ENCODE measurements at regions not wholly inside any gene's neighbourhood (a gene's known extent, or its start where the extent isn't known, plus 50 kb on each side); places are given as distances from the start of the nearest gene placed in this dataset.

- no peak for DNase-seq (ENCODE audit: low read depth in 2 of 2)
Measured at GRCh38 chr20:22315073-22315472, 269.3 kb downstream of the FOXA2 start.

GRCh38 chr20:22312744-22313346, 271.5 kb downstream of the FOXA2 start:
- DNase-seq (ENCODE audit: low read depth in 2 of 2) = no peak

GRCh38 chr20:22308934-22309333, 275.4 kb downstream of the FOXA2 start:
- DNase-seq (ENCODE audit: low read depth in 2 of 2) = no peak

DNA sequence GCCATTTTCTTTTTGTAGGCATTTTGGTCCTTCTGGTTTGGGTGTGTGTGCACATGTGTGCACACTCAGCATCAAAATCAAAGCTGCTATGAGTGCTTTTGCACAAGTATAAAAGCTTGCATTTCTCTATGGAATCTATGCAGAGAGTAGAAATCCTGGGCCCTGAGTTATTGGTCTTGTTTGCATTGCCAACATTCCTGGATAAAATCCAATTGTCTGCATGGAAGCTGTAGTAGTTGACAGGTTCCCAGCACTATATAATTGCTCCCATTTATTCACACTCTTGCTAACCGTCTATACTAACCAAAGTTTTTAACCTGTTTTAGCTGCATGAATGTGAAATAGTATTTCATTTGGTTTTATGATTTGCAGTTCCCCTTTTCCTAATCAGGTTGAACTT, 277.0 kb downstream of the FOXA2 start:
- DNase-seq (ENCODE audit: low read depth in 2 of 2) = no peak

DNA sequence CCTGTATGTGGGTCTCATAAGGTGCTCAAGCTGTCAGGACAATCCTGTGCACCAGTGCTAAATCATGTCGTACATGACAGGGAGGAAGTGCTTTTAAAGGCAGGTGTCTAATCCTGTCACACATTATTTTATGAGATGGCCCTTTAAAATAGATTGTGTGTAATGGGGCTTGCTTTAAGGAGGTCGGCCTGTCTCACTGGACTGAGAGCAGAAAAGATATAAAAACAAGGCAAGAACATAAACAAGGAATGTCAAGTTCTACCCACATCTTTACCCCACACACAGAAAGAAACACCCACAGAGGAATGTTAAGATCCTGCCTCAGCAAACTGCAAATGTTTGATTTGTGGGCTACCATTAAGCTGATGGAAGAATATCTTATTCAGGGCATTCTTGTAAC, 279.0 kb downstream of the FOXA2 start:
- no peak for DNase-seq (ENCODE audit: low read depth in 2 of 2)

GRCh38 chr20:22303523-22303922, 280.8 kb downstream of the FOXA2 start:
- DNase-seq (ENCODE audit: low read depth in 2 of 2) = no peak

- DNase-seq (ENCODE audit: low read depth in 2 of 2) = no peak
Measured at GRCh38 chr20:22302039-22302438, 282.3 kb downstream of the FOXA2 start.

- no peak for DNase-seq (ENCODE audit: low read depth in 2 of 2)
Measured at GRCh38 chr20:22293886-22294285, 290.5 kb downstream of the FOXA2 start.

- DNase-seq (ENCODE audit: low read depth in 2 of 2) = no peak
Measured at GRCh38 chr20:22289442-22289841, 294.9 kb downstream of the FOXA2 start.

GRCh38 chr20:22288957-22289356, 295.4 kb downstream of the FOXA2 start:
- no peak for DNase-seq (ENCODE audit: low read depth in 2 of 2)

DNA sequence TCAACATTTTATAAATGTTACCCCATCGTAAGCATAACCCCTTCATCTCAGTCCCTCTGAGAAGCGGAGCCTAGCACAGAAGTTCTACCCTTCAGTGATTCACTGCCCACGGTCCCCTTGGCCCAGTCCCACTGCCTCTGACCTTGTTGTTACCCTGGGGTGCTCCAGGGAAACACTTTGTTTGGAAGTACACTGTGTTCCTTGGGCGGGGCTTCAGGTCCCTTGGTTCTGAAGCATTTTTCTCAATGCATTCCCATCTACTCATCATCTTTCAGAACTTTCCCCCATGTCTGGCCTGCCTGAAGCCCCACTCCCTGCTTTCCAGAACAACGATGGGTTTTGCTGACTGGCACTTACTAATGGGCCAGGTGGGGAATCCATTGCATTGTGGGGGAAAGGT, 296.2 kb downstream of the FOXA2 start:
- no peak for DNase-seq (ENCODE audit: low read depth in 2 of 2)

GRCh38 chr20:22285555-22285954, 298.8 kb downstream of the FOXA2 start:
- no peak for DNase-seq (ENCODE audit: low read depth in 2 of 2)

DNA sequence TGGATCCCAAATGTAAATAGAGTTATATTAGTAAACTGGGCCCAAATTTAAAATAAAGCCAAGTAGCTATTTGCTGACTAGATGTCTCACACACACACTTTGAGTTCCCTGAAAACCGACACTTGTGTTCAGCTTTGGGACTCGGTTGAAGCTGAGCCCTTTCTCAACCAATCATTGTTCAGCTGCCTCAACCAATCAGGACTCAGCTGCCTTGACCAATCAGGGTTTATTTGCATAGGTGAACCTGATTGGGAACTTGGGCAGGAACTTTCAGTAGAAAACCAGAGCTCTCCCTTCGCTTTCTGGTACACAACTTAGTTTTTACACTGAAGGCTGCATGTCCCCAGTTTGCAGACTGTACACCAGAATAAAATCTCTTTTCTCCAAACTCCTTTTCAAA, 301.7 kb downstream of the FOXA2 start:
- no peak for DNase-seq (ENCODE audit: low read depth in 2 of 2)

GRCh38 chr20:22274330-22274729, 310.0 kb downstream of the FOXA2 start:
- no peak for DNase-seq (ENCODE audit: low read depth in 2 of 2)

GRCh38 chr20:22268675-22269074, 315.7 kb downstream of the FOXA2 start:
- DNase-seq (ENCODE audit: low read depth in 2 of 2) = no peak

- no peak for DNase-seq (ENCODE audit: low read depth in 2 of 2)
Measured at GRCh38 chr20:22264917-22265316, 319.5 kb downstream of the FOXA2 start.

- DNase-seq (ENCODE audit: low read depth in 2 of 2) = no peak
Measured at GRCh38 chr20:22260506-22260905, 323.9 kb downstream of the FOXA2 start.

DNA sequence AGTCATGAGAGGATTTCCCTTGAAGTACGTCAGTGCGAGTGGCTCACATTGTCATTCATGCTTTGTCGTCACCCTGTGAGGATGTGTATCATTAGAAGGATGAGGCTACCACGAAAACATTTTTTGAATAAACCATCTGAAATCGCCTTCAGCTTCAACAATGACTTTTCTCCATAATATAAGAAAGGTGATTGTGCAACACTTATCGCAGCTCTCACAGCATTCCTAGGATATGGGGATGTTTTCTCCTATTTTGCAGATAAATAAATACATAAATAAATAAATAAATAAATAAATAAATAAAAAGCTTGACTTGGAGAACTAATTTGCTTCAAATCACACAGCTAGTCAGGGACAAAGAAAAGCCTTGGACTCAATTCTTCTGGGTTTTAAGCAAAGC, 326.5 kb downstream of the FOXA2 start:
- no peak for DNase-seq (ENCODE audit: low read depth in 2 of 2)

DNA sequence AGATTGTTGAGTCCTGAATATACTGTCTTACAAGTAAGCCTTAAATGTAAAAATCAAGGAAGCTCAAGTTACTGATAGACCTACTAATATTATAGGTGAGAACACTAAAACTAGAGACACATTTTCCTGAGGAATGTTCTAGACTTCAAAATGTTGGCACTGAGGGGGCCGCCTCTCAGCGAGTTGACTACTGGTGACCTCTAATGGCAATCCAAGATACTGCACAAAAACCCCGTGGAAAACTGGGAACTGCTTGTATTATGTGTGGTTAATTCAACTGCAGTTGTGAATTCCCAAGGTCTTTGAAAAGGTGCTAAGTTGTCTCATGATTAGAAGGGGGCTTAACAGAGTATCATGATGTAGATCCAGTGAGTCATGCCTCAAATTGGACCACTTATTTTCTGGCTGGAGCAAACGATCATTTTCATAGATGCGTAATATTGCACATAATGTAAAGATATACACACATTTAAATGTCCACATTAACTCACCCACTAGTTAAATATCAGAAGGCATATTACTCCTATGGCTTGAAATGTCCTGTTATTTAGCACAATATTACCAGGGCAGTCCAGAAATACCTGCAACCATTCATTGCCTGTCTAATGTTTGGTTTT, 336.2 kb downstream of the FOXA2 start:
- no peak for DNase-seq (ENCODE audit: low read depth in 2 of 2)

- DNase-seq (ENCODE audit: low read depth in 2 of 2) = no peak
Measured at GRCh38 chr20:22245139-22245538, 339.2 kb downstream of the FOXA2 start.

DNA sequence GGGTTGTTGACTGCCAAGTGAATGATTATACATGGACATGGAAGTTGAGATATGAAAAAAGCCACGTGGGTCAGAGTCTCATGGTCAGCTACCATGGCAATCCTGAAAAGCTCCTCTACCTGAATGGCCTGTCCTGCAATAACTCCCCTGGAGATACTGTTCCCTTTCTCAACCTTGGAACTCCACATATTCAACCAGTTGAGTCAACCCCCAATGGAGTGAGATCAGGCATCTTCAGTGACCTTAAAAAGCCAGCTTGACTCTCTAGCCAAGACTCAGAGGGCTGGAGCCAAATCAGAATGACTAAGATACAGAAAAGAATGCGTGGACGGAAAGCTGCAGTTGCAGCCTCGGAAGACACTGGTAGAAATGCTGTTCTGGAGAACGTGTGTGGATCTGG, 341.3 kb downstream of the FOXA2 start:
- DNase-seq (ENCODE audit: low read depth in 2 of 2) = no peak

DNA sequence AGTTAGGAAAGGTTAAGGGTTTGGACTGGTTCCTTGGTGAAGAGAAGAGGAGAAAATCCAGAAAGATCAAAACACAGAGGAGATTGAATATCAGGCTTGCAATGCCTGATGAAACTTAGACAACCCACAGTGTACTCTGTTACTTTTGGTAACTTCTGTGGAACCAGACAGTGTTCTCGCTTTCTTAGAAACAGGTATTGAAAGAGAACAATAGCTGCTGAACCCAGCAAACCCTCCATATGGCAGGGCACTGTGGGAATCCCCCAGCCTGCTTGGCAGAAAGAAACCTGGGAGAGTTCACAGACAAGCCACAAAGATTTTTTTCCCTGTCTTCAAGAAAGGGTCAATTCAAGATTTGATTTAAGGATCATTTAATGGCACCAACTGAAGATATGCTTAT, 342.8 kb downstream of the FOXA2 start:
- DNase-seq (ENCODE audit: low read depth in 2 of 2) = no peak

GRCh38 chr20:22232923-22233322, 351.4 kb downstream of the FOXA2 start:
- no peak for DNase-seq (ENCODE audit: low read depth in 2 of 2)

- DNase-seq (ENCODE audit: low read depth in 2 of 2) = no peak
Measured at GRCh38 chr20:22232473-22232872, 351.9 kb downstream of the FOXA2 start.

All from stimulated activated CD8-positive, alpha-beta memory T cell treated with anti-CD3 and anti-CD28 coated beads, Interleukin-15, amount 100 ng/mL, for 48 hours (primary cell).